ENCODE measurements at regions not wholly inside any gene's neighbourhood (a gene's known extent, or its start where the extent isn't known, plus 50 kb on each side); places are given as distances from the start of the nearest gene placed in this dataset.
"Not testable (repeated sequence)": the region's sequence is repeated elsewhere in the genome, so short reads cannot be mapped to it uniquely, and the experiment has no call there.

- intact Hi-C loops (cut with DNase I): no loop called here
- no peak for DNase-seq (ENCODE audit: low spot score)
Measured at GRCh38 chr3:168813225-168813802, 717.6 kb upstream of the GOLIM4 start.

- intact Hi-C loops (cut with DNase I): no loop called here
- DNase-seq (ENCODE audit: low spot score): no peak
Measured at GRCh38 chr3:168812234-168812633, 716.5 kb upstream of the GOLIM4 start.

GRCh38 chr3:168808596-168808995 lies 712.9 kb upstream of the GOLIM4 start:
- no peak for DNase-seq (ENCODE audit: low spot score)
- intact Hi-C loops (cut with DNase I): no loop called here

- intact Hi-C loops (cut with DNase I): no loop called here
- no peak for DNase-seq (ENCODE audit: low spot score)
Measured at GRCh38 chr3:168807448-168807847, 711.7 kb upstream of the GOLIM4 start.

GRCh38 chr3:168806871-168807270 lies 711.1 kb upstream of the GOLIM4 start:
- intact Hi-C loops (cut with DNase I): no loop called here
- DNase-seq (ENCODE audit: low spot score): no peak

- DNase-seq (ENCODE audit: low spot score): no peak
- intact Hi-C loops (cut with DNase I): no loop called here
Measured at GRCh38 chr3:168803536-168803935, 707.8 kb upstream of the GOLIM4 start.

- intact Hi-C loops (cut with DNase I): no loop called here
- no peak for DNase-seq (ENCODE audit: low spot score)
Measured at GRCh38 chr3:168802766-168803165, 707.0 kb upstream of the GOLIM4 start.

- DNase-seq (ENCODE audit: low spot score): no peak
- intact Hi-C loops (cut with DNase I): no loop called here
Measured at GRCh38 chr3:168801794-168802193, 706.1 kb upstream of the GOLIM4 start.

GRCh38 chr3:168796339-168796738 lies 700.6 kb upstream of the GOLIM4 start:
- intact Hi-C loops (cut with DNase I): no loop called here
- no peak for DNase-seq (ENCODE audit: low spot score)

- no peak for DNase-seq (ENCODE audit: low spot score)
Measured at GRCh38 chr3:168794427-168794826, 698.7 kb upstream of the GOLIM4 start.

GRCh38 chr3:168782193-168782592 lies 686.5 kb upstream of the GOLIM4 start:
- no peak for DNase-seq (ENCODE audit: low spot score)
- intact Hi-C loops (cut with DNase I): no loop called here

More at GRCh38 chr3:168794427-168794826, 698.7 kb upstream of the GOLIM4 start:
- intact Hi-C loops (cut with DNase I): no loop called here

GRCh38 chr3:168779970-168780645 lies 684.4 kb upstream of the GOLIM4 start:
- DNase-seq (ENCODE audit: low spot score); intact Hi-C loops (cut with DNase I): not testable (repeated sequence)

GRCh38 chr3:168753724-168754123 lies 658.0 kb upstream of the GOLIM4 start:
- intact Hi-C loops (cut with DNase I): no loop called here

GRCh38 chr3:168752339-168752738 lies 656.6 kb upstream of the GOLIM4 start:
- intact Hi-C loops (cut with DNase I): no loop called here
- DNase-seq (ENCODE audit: low spot score): no peak

More at GRCh38 chr3:168753724-168754123, 658.0 kb upstream of the GOLIM4 start:
- DNase-seq (ENCODE audit: low spot score): no peak

GRCh38 chr3:168747697-168748096 lies 652.0 kb upstream of the GOLIM4 start:
- intact Hi-C loops (cut with DNase I): no loop called here
- no peak for DNase-seq (ENCODE audit: low spot score)

GRCh38 chr3:168738527-168739325 lies 643.0 kb upstream of the GOLIM4 start:
- no peak for DNase-seq (ENCODE audit: low spot score)
- intact Hi-C loops (cut with DNase I): no loop called here

- DNase-seq (ENCODE audit: low spot score): no peak
- intact Hi-C loops (cut with DNase I): no loop called here
Measured at GRCh38 chr3:168736202-168736601, 640.5 kb upstream of the GOLIM4 start.

GRCh38 chr3:168730073-168730472 lies 634.3 kb upstream of the GOLIM4 start:
- no peak for DNase-seq (ENCODE audit: low spot score)
- intact Hi-C loops (cut with DNase I): no loop called here

GRCh38 chr3:168722091-168722490 lies 626.4 kb upstream of the GOLIM4 start:
- intact Hi-C loops (cut with DNase I): no loop called here
- DNase-seq (ENCODE audit: low spot score): no peak

- no peak for DNase-seq (ENCODE audit: low spot score)
- intact Hi-C loops (cut with DNase I): no loop called here
Measured at GRCh38 chr3:168714609-168715240, 619.0 kb upstream of the GOLIM4 start.
